HepG2 (cell line): ENCODE measurements at regions not wholly inside any gene's neighbourhood (a gene's known extent, or its start where the extent isn't known, plus 50 kb on each side); places are given as distances from the start of the nearest gene placed in this dataset.

Experiments used
- ATAC-seq: fragments of 200-7000 bp; cut with Tn5 transposase; 3 replicates; pipeline ENCODE4 v1.9.1; 2020; ENCODE audit warnings: mild to moderate bottlenecking, moderate library complexity
- BruUV-seq: library from RNA; stranded (reverse); fragments of 400-500 nt; replicated peaks from 2 replicates; lab custom pipeline; 2021; lab: Mats Ljungman, UMichigan
- CTCF ChIA-PET: fragments of 300-600 bp; formaldehyde crosslinking; extraction: SDS; loops from one replicate; lab custom pipeline; 2021; ENCODE audit warnings: low total read pairs, inconsistent platforms, low intra/inter-chr PET ratio; lab: Yijun Ruan, JAX
- POLR2A ChIA-PET: fragments of 350-600 bp; sonication (Branson Sonifier 250); formaldehyde crosslinking; loops from one replicate; lab custom pipeline; 2020; ENCODE audit warnings: antibody characterized with exemption, inconsistent platforms; lab: Yijun Ruan, JAX
- DNase-seq: peaks from one replicate; pipeline ENCODE4 v3.0.0-alpha.2; 2015; ENCODE audit warnings: low spot score
- FAIRE-seq: peaks from 3 replicates; lab custom pipeline; 2011; peaks lifted over from hg19 to GRCh38; lab: Jason Lieb, UNC
- H2AFZ ChIP-seq: one replicate; pipeline ENCODE4 v1.6.1; 2011; ENCODE audit warnings: low read length, inconsistent platforms
- H3K27ac ChIP-seq: fragments of 300-600 bp; 3 replicates; pipeline ENCODE4 v1.8.0; 2011; ENCODE audit warnings: mixed run types, mild to moderate bottlenecking, mixed read lengths, low read length, inconsistent platforms; ENCODE audit not compliant: insufficient read depth; ENCODE audit errors: extremely low read length
- H3K27me3 ChIP-seq, 2 experiments: fragments of 200-600 bp in 1 of 2; 2 replicates in 1 of 2; 3 replicates in 1 of 2; pipeline versions ENCODE4 v1.6.0 to v1.8.0; 2011; ENCODE audit warnings: low read length in 2 of 2, mild to moderate bottlenecking in 2 of 2, moderate library complexity in 2 of 2, inconsistent platforms in 1 of 2; ENCODE audit not compliant: insufficient read depth in 2 of 2, control insufficient read depth in 1 of 2
- H3K36me3 ChIP-seq, 2 experiments: fragments of 200-600 bp in 1 of 2; replicated peaks in 1 of 2; 2 replicates in 1 of 2; 3 replicates in 1 of 2; pipeline versions ENCODE4 v1.5.1 to v1.8.0; 2011; ENCODE audit warnings: low read length in 2 of 2, inconsistent platforms in 1 of 2; ENCODE audit not compliant: insufficient read depth in 2 of 2, control insufficient read depth in 1 of 2
- H3K4me1 ChIP-seq: 2 replicates; pipeline ENCODE4 v1.5.1; 2012; ENCODE audit warnings: low read length, inconsistent platforms; ENCODE audit not compliant: insufficient read depth
- H3K4me2 ChIP-seq: 2 replicates; pipeline ENCODE4 v1.6.0; 2011; ENCODE audit warnings: low read depth, low read length, inconsistent platforms
- H3K4me3 ChIP-seq, 3 experiments: fragments of 200-600 bp in 1 of 3; sonication (generic), shearing (Covaris generic) in 1 of 3; replicated peaks in 1 of 3; 2 replicates each; pipeline ENCODE4 v1.5.1; 2011 to 2016; ENCODE audit warnings: low read length in 3 of 3, inconsistent platforms in 2 of 3, low read depth in 2 of 3, mild to moderate bottlenecking in 2 of 3, control low read depth in 1 of 3, mixed read lengths in 1 of 3; ENCODE audit not compliant: insufficient read depth in 1 of 3
- H3K79me2 ChIP-seq: one replicate; pipeline ENCODE4 v1.6.1; 2011; ENCODE audit warnings: low read length, inconsistent platforms; ENCODE audit not compliant: insufficient read depth
- H3K9ac ChIP-seq: 2 replicates; pipeline ENCODE4 v1.6.0; 2011; ENCODE audit warnings: mild to moderate bottlenecking, low read depth, low read length, inconsistent platforms; ENCODE audit not compliant: insufficient read depth
- H3K9me3 ChIP-seq: 2 replicates; pipeline ENCODE4 v1.5.1; 2012; ENCODE audit warnings: mild to moderate bottlenecking, low read length
- H4K20me1 ChIP-seq: 2 replicates; pipeline ENCODE4 v1.6.0; 2011; ENCODE audit warnings: inconsistent platforms, mild to moderate bottlenecking, low read length, moderate library complexity; ENCODE audit not compliant: insufficient read depth
- ZNF276 ChIP-seq: sonication (generic); formaldehyde crosslinking; IDR thresholded peaks from 2 replicates; pipeline ENCODE4 v1.4.0; 2020; ENCODE audit warnings: mild to moderate bottlenecking, low read depth, missing genetic modification reagents
- ZNF280D ChIP-seq: sonication (generic); formaldehyde crosslinking; IDR thresholded peaks from 2 replicates; pipeline ENCODE4 v1.5.1; 2020; ENCODE audit warnings: mild to moderate bottlenecking, missing genetic modification reagents
- ZNF891 ChIP-seq: sonication (generic); formaldehyde crosslinking; IDR thresholded peaks from 2 replicates; pipeline ENCODE4 v1.5.0; 2020; ENCODE audit warnings: mild to moderate bottlenecking, missing genetic modification reagents
- WGBS: methylation state at CpG from one replicate; pipeline ENCODE4 v1.1.6; 2017; ENCODE audit warnings: low lambda C conversion rate; 5-methylcytosine and 5-hydroxymethylcytosine counted together
- in situ Hi-C: cut with HindIII; loops from 2 replicates; pipeline ENCODE4 v1.10.0; 2017; ENCODE audit warnings: low pct_unique_long_range_greater_than_20kb; ENCODE audit not compliant: extremely low pct_ligation_motif_present
- intact Hi-C: fragments of 100-400 bp; cut with micrococcal nuclease; formaldehyde crosslinking; loops from one replicate; pipeline ENCODE4 v1.10.0; 2022; ENCODE audit not compliant: unreplicated experiment
- TF ChIP-seq, protein P1 (sequence below): sonication (generic); formaldehyde crosslinking; IDR thresholded peaks from 2 replicates; pipeline ENCODE4 v1.5.0; 2020; ENCODE audit warnings: mild to moderate bottlenecking, missing genetic modification reagents, borderline replicate concordance
- TF ChIP-seq, protein P2 (sequence below): IDR thresholded peaks from 2 replicates; pipeline ENCODE4 v1.6.1; 2016

GRCh38 chr4:138698641-138699040, 316.9 kb upstream of the NOCT start (continued):
- TF ChIP-seq, protein P1, sequence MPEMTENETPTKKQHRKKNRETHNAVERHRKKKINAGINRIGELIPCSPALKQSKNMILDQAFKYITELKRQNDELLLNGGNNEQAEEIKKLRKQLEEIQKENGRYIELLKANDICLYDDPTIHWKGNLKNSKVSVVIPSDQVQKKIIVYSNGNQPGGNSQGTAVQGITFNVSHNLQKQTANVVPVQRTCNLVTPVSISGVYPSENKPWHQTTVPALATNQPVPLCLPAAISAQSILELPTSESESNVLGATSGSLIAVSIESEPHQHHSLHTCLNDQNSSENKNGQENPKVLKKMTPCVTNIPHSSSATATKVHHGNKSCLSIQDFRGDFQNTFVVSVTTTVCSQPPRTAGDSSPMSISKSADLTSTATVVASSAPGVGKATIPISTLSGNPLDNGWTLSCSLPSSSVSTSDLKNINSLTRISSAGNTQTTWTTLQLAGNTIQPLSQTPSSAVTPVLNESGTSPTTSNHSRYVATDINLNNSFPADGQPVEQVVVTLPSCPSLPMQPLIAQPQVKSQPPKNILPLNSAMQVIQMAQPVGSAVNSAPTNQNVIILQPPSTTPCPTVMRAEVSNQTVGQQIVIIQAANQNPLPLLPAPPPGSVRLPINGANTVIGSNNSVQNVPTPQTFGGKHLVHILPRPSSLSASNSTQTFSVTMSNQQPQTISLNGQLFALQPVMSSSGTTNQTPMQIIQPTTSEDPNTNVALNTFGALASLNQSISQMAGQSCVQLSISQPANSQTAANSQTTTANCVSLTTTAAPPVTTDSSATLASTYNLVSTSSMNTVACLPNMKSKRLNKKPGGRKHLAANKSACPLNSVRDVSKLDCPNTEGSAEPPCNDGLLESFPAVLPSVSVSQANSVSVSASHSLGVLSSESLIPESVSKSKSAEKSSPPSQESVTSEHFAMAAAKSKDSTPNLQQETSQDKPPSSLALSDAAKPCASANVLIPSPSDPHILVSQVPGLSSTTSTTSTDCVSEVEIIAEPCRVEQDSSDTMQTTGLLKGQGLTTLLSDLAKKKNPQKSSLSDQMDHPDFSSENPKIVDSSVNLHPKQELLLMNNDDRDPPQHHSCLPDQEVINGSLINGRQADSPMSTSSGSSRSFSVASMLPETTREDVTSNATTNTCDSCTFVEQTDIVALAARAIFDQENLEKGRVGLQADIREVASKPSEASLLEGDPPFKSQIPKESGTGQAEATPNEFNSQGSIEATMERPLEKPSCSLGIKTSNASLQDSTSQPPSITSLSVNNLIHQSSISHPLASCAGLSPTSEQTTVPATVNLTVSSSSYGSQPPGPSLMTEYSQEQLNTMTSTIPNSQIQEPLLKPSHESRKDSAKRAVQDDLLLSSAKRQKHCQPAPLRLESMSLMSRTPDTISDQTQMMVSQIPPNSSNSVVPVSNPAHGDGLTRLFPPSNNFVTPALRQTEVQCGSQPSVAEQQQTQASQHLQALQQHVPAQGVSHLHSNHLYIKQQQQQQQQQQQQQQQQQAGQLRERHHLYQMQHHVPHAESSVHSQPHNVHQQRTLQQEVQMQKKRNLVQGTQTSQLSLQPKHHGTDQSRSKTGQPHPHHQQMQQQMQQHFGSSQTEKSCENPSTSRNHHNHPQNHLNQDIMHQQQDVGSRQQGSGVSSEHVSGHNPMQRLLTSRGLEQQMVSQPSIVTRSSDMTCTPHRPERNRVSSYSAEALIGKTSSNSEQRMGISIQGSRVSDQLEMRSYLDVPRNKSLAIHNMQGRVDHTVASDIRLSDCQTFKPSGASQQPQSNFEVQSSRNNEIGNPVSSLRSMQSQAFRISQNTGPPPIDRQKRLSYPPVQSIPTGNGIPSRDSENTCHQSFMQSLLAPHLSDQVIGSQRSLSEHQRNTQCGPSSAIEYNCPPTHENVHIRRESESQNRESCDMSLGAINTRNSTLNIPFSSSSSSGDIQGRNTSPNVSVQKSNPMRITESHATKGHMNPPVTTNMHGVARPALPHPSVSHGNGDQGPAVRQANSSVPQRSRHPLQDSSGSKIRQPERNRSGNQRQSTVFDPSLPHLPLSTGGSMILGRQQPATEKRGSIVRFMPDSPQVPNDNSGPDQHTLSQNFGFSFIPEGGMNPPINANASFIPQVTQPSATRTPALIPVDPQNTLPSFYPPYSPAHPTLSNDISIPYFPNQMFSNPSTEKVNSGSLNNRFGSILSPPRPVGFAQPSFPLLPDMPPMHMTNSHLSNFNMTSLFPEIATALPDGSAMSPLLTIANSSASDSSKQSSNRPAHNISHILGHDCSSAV: no peak
- TF ChIP-seq, protein P2, sequence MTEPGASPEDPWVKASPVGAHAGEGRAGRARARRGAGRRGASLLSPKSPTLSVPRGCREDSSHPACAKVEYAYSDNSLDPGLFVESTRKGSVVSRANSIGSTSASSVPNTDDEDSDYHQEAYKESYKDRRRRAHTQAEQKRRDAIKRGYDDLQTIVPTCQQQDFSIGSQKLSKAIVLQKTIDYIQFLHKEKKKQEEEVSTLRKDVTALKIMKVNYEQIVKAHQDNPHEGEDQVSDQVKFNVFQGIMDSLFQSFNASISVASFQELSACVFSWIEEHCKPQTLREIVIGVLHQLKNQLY (CRISPR knock-in tag): no peak

DNA sequence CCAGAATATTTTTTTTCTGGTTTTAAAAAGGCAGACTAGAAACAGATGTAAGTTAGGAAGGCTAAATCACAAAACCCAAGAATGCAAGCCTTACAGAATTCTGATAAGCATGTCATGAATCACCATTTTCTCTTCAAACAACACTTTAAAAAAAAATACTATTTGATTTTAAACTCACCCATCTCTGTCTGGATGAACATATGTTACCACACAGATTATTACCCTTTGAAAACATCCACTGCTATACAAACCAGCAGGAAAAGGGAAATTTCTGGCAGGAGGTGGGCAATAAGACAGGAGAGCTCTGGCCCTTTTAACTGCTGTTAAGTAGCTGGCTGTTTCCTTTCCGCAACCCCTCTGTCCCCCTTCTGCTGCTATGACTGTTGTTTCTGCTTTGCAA, 317.7 kb upstream of the NOCT start:
- Histone ChIP-seq H3K9me3 (no peaks in the 10 kb centered on the region), H3K4me2 (no peak overlapping the region), H2AFZ (no peak overlapping the region), H3K9ac (no peak overlapping the region), H3K4me3 (no peak overlapping the region), H4K20me1 (no peaks in the 10 kb centered on the region), H3K27me3 (peaks cover 0 to 5% of the 10 kb centered on the region in 2 experiments; a peak in 2 of 5 replicates), H3K79me2 (no peaks in the 10 kb centered on the region), H3K36me3 (no peaks in the 10 kb centered on the region), H3K4me1 (no peaks in the 10 kb centered on the region), H3K27ac (no peak overlapping the region)
- intact Hi-C loops: no loop called here
- FAIRE-seq (no peak), ATAC-seq (no peak), DNase-seq (no peak)
- BruUV-seq: no TSS peak
- in situ Hi-C loops: loop anchor here (25.0 kb wide), 2 partner anchors 886 to 961 kb away; no protein-coding TSS in a partner anchor
- ChIA-PET POLR2A (no interaction called here), CTCF (no interaction called here)
- 100% methylated on average over 1 of the region's 1 CpG for WGBS
- TF ChIP-seq ZNF891 (CRISPR knock-in tag) (no peak), ZNF280D (CRISPR knock-in tag) (no peak), ZNF276 (CRISPR knock-in tag) (no peak)
